Calu3 (cell line): ENCODE measurements at regions not wholly inside any gene's neighbourhood (a gene's known extent, or its start where the extent isn't known, plus 50 kb on each side); places are given as distances from the start of the nearest gene placed in this dataset.

Experiments
- BruUV-seq: library from RNA; stranded (reverse); fragments of 400-500 nt; replicated peaks from 2 replicates; lab custom pipeline; 2021; lab: Mats Ljungman, UMichigan
- CTCF ChIA-PET: fragments of 300-600 bp; sonication (Branson Sonifier 250); formaldehyde crosslinking; loops from one replicate; lab custom pipeline; 2022; ENCODE audit warnings: antibody characterized with exemption; lab: Charles Lee
- DNase-seq: peaks from one replicate; pipeline ENCODE4 v3.0.0; 2022
- H3K27ac Mint-ChIP-seq: one replicate; pipeline ENCODE4 v1.8.0; 2022; ENCODE audit warnings: mixed read lengths; ENCODE audit not compliant: unreplicated experiment
- H3K27me3 Mint-ChIP-seq: one replicate; pipeline ENCODE4 v1.8.0; 2022; ENCODE audit warnings: mixed read lengths; ENCODE audit not compliant: unreplicated experiment
- H3K36me3 Mint-ChIP-seq: one replicate; pipeline ENCODE4 v1.8.0; 2022; ENCODE audit warnings: mild to moderate bottlenecking, moderate library complexity, mixed read lengths; ENCODE audit not compliant: insufficient read depth, unreplicated experiment
- H3K4me1 Mint-ChIP-seq: one replicate; pipeline ENCODE4 v1.8.0; 2022; ENCODE audit warnings: mild to moderate bottlenecking, low read depth, mixed read lengths; ENCODE audit not compliant: unreplicated experiment
- H3K4me3 Mint-ChIP-seq: one replicate; pipeline ENCODE4 v1.8.0; 2022; ENCODE audit warnings: mild to moderate bottlenecking, low read depth, moderate library complexity, mixed read lengths; ENCODE audit not compliant: unreplicated experiment
- H3K9me3 Mint-ChIP-seq: one replicate; pipeline ENCODE4 v1.8.0; 2022; ENCODE audit warnings: low read depth, mixed read lengths; ENCODE audit not compliant: unreplicated experiment
- CTCF ChIP-seq: fragments of 200-600 bp; IDR thresholded peaks from one replicate; pipeline ENCODE4 v1.8.0; 2022; ENCODE audit warnings: antibody characterized with exemption; ENCODE audit not compliant: unreplicated experiment
- intact Hi-C: fragments of 100-400 bp; cut with micrococcal nuclease; formaldehyde crosslinking; loops from one replicate; pipeline ENCODE4 v1.10.0; 2022; ENCODE audit not compliant: unreplicated experiment

- no peak overlapping the region for H3K4me3 Mint-ChIP-seq
- CTCF ChIA-PET: no interaction called here
- no peaks in the 10 kb centered on the region for H3K27me3 Mint-ChIP-seq
- intact Hi-C loops: no loop called here
- H3K9me3 Mint-ChIP-seq: peaks cover 3% of the 10 kb centered on the region
- no peak for TF ChIP-seq CTCF
- no peak for DNase-seq
- no peak overlapping the region for H3K27ac Mint-ChIP-seq
- no TSS peak for BruUV-seq
- no peaks in the 10 kb centered on the region for H3K4me1 Mint-ChIP-seq
- H3K36me3 Mint-ChIP-seq: no peaks in the 10 kb centered on the region
Measured at GRCh38 chr18:72273025-72273424, 271.1 kb downstream of the CBLN2 start.

DNA sequence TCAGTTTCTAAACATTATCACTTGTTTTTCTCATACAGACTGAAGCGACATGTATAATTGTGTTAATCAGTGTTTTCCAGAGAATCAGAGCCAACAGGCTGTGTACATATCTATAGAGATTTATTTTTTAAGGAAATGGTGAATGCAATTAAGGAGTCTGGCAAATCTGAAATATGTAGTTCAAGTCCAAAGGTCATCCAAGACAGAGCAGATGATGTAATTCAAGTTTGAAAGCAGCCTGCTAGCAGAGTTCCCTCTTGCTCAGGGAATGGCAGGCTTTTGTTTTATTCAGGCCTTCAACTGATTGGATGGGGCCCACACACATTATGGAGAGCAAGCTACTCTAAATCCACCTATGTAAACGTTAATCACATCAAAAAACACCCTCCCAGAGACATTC, 282.6 kb downstream of the CBLN2 start:
- TF ChIP-seq CTCF: no peak
- peaks cover 4% of the 10 kb centered on the region for H3K9me3 Mint-ChIP-seq
- BruUV-seq: no TSS peak
- DNase-seq: no peak
- intact Hi-C loops: no loop called here
- H3K27me3 Mint-ChIP-seq: no peaks in the 10 kb centered on the region
- no peak overlapping the region for H3K4me3 Mint-ChIP-seq
- CTCF ChIA-PET: no interaction called here
- no peak overlapping the region for H3K27ac Mint-ChIP-seq
- no peaks in the 10 kb centered on the region for H3K4me1 Mint-ChIP-seq
- H3K36me3 Mint-ChIP-seq: no peaks in the 10 kb centered on the region

DNA sequence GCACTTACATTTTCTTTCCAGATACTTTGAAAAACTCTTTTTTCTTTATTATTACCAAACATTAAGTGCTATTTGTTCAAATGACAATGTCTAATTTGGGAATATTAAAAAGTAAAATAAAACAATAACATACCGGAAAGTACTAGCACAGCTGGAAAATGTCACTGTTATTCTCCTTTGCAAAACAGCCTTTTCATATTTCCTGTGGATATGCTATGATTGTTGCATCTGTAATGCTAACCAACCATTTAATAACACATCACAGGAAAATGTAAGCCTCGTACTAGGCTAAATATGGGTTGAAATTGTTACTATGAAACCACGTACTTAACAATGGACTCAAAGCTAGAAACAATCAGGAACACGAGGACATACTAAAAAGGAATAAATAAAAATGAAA, 298.1 kb downstream of the CBLN2 start:
- intact Hi-C loops: no loop called here
- H3K9me3 Mint-ChIP-seq: peaks cover 11% of the 10 kb centered on the region
- H3K4me3 Mint-ChIP-seq: no peak overlapping the region
- no peak for DNase-seq
- no peak for TF ChIP-seq CTCF
- CTCF ChIA-PET: no interaction called here
- BruUV-seq: no TSS peak
- H3K27me3 Mint-ChIP-seq: no peaks in the 10 kb centered on the region
- H3K4me1 Mint-ChIP-seq: no peaks in the 10 kb centered on the region
- no peak overlapping the region for H3K27ac Mint-ChIP-seq
- H3K36me3 Mint-ChIP-seq: no peaks in the 10 kb centered on the region

DNA sequence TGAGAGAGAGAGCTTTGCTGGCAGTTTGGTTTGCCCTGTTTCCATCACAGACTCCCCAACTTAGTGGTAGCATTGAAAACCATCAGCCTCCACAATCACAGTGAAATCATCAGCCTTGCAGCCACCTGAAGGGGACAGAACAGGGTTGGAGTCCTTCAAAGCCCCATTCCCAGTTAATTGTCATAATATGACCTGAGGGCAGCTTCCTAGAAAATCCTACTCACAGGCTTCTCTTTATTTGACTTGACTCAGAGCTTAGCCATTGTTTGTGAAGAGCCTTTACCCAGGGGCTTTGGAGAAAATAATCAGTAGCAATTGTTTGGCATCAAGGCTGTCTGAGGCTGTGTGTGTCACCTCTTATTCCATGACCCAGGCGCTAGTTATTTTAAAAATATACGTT, 308.7 kb downstream of the CBLN2 start:
- Mint-ChIP-seq H3K9me3 (peaks cover 5% of the 10 kb centered on the region), H3K36me3 (no peaks in the 10 kb centered on the region), H3K4me1 (no peaks in the 10 kb centered on the region), H3K4me3 (no peak overlapping the region), H3K27me3 (no peaks in the 10 kb centered on the region), H3K27ac (no peak overlapping the region)
- CTCF ChIA-PET: no interaction called here
- no TSS peak for BruUV-seq
- no peak for TF ChIP-seq CTCF
- DNase-seq: no peak
- intact Hi-C loops: no loop called here
